B cell (primary cell): ENCODE measurements at regions not wholly inside any gene's neighbourhood (a gene's known extent, or its start where the extent isn't known, plus 50 kb on each side); places are given as distances from the start of the nearest gene placed in this dataset.

ENCODE experiments used
- EZH2 ChIP-seq: IDR thresholded peaks from 2 replicates; pipeline ENCODE4 v1.6.1; 2012; ENCODE audit warnings: borderline replicate concordance, low read depth, mild to moderate bottlenecking, moderate library complexity, low read length; ENCODE audit not compliant: insufficient read depth, poor library complexity, severe bottlenecking
- TF ChIP-seq, protein P1 (sequence below): fragments of 200-600 bp; IDR thresholded peaks from one replicate; pipeline ENCODE4 v1.8.0; 2022; ENCODE audit warnings: antibody characterized with exemption, mild to moderate bottlenecking

- TF ChIP-seq, protein P1, sequence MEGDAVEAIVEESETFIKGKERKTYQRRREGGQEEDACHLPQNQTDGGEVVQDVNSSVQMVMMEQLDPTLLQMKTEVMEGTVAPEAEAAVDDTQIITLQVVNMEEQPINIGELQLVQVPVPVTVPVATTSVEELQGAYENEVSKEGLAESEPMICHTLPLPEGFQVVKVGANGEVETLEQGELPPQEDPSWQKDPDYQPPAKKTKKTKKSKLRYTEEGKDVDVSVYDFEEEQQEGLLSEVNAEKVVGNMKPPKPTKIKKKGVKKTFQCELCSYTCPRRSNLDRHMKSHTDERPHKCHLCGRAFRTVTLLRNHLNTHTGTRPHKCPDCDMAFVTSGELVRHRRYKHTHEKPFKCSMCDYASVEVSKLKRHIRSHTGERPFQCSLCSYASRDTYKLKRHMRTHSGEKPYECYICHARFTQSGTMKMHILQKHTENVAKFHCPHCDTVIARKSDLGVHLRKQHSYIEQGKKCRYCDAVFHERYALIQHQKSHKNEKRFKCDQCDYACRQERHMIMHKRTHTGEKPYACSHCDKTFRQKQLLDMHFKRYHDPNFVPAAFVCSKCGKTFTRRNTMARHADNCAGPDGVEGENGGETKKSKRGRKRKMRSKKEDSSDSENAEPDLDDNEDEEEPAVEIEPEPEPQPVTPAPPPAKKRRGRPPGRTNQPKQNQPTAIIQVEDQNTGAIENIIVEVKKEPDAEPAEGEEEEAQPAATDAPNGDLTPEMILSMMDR = no peak
- no peak for TF ChIP-seq EZH2
These were observed 417.8 kb upstream of the LCORL start for GRCh38 chr4:18439311-18439710.
